HL-60 (cell line): ENCODE measurements at regions not wholly inside any gene's neighbourhood (a gene's known extent, or its start where the extent isn't known, plus 50 kb on each side); places are given as distances from the start of the nearest gene placed in this dataset. TPM values are rescaled to one million over a fixed set of nuclear protein-coding genes. Genes with fewer than 3 reads are reported as not detected.

Experiments used
- microRNA-seq: library from miRNA; unstranded; fragments of <30 nt; microRNA quantifications from one replicate; pipeline ENCODE4, GENCODE V29; 2018

Small RNA genes in the stretch of these regions (microRNA-seq; reads per million reads assigned to microRNA genes)
- not detected for gene MIR1263
